ENCODE measurements at regions not wholly inside any gene's neighbourhood (a gene's known extent, or its start where the extent isn't known, plus 50 kb on each side); places are given as distances from the start of the nearest gene placed in this dataset.
"Not testable (repeated sequence)": the region's sequence is repeated elsewhere in the genome, so short reads cannot be mapped to it uniquely, and the experiment has no call there.

DNA sequence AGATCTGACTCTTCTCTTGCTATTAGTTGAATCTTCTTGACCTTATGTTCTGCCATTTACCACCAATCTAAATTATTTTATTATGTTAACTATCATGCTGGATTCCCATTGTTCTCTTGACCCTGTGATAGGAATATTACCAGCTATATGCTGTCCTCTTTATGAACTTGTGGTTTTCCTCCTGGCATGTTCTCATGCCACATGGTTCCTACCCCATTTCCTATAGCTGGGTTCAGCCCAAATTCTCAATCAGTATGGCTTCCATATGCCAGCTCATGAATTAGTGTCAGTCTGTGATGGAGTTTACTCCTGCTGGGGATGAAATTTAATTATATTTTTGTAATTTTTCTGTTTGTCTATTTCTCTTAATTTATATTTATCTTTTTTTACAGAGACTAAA lies 430.5 kb downstream of the SMARCA1 start:
- no peak overlapping the region for H3K27ac ChIP-seq
- no peak for DNase-seq (ENCODE audit: low read depth, low spot score)

DNA sequence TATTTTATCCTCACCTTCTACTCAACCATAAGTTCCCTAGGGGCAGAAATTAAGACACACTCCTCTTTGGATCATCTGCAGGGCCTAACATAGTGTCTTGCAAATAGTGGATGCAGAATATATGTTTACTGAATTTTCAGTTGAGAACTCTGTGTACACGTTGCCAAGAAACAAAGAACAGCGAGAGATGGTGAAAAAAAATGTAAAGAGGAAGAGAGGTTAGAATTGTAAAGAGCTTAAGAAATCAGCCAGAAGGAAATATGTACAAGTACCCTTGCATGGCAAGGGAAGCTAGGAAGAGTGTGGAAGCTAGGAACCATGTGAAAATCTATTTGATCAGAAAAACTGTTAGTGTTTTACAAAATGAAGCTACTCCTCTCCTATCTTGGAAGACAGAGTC lies 431.0 kb downstream of the SMARCA1 start:
- H3K27ac ChIP-seq: no peak overlapping the region
- DNase-seq (ENCODE audit: low read depth, low spot score): no peak

- no peak overlapping the region for H3K27ac ChIP-seq
- DNase-seq (ENCODE audit: low read depth, low spot score): no peak
These were observed 432.2 kb downstream of the SMARCA1 start for GRCh38 chrX:129091097-129091496.

- no peak for DNase-seq (ENCODE audit: low read depth, low spot score)
- no peak overlapping the region for H3K27ac ChIP-seq
These were observed 436.5 kb downstream of the SMARCA1 start for GRCh38 chrX:129086802-129087201.

DNA sequence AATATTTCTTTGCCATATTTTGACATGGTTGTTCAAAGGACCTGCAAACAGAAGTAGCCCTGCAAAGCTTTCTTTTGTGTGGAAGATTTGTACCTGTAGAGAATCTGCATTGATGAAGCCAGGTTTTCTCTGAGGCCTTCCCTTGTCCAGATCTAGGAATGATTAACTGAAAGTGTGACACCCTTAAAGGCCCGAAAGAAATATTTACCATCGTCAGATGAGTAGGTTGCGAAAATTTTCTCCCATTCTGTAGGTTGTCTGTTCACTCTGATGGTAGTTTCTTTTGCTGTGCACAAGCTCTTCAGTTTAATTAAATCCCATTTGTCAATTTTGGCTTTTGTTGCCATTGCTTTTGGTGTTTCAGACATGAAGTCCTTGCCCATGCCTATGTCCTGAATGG lies 439.0 kb downstream of the SMARCA1 start:
- not testable (repeated sequence) for DNase-seq (ENCODE audit: low read depth, low spot score); H3K27ac ChIP-seq

GRCh38 chrX:129077424-129078170 lies 445.7 kb downstream of the SMARCA1 start:
- H3K27ac ChIP-seq: no peak overlapping the region
- DNase-seq (ENCODE audit: low read depth, low spot score): no peak

DNA sequence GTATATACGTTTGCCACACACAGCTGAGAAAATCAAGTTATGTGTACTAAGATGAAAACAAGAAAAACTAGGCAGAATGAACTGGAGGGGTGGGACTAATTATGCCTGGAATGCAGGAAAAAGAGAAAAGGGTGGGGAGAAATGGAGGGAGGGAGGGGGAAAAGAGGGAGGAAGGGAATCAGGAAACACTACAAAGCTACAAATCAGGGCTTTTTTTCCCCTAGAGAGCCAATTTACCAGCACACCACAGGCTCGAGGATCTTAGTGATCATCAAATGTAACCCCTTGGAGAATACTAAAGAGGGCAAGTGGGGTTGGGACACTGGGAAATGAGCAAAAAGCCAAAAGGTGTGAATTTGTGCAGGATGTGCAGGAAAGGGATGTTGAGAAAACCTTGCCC lies 451.9 kb downstream of the SMARCA1 start:
- no peak for DNase-seq (ENCODE audit: low read depth, low spot score)
- no peak overlapping the region for H3K27ac ChIP-seq

- no peak for DNase-seq (ENCODE audit: low read depth, low spot score)
- H3K27ac ChIP-seq: no peak overlapping the region
These were observed 457.4 kb downstream of the SMARCA1 start for GRCh38 chrX:129065895-129066294.

DNA sequence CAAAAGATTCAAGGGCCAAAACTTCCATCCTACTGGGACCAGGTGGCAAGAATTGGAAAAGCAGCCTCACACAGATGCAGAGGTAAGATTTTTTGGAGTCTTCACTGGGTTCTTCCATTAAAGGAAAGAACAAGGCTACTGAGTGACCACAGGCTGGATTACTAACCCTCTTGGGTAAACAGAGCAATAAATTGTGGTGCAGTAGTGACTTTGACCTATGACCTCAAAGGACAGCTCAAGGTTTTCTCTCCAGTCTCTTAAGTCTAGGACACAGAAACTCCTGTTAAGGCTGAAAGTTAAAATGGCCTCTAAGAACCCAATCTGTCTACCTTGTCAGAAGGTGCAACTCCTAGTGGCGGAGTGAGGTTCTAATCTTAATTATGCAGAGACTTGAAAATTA lies 464.9 kb downstream of the SMARCA1 start:
- no peak overlapping the region for H3K27ac ChIP-seq
- no peak for DNase-seq (ENCODE audit: low read depth, low spot score)

DNA sequence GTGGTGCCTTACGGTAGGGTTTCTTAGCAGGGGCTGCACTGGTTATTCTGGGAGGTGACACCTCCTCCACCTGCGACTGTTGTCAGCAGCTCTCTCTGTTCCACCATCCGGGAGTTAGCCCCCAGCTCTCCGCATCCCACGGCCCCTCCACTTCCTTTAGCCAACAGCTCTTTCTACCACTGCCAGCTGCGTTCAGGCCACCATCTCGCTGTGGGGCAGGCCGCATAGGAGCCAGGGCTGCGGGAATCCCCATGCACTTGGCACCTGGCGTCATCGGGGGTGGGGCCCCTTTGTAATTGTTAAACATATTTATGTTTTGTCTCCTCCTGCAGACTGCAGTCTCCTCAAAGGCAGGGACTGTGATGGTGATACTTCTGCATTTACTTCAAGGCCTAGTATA lies 480.2 kb downstream of the SMARCA1 start:
- DNase-seq (ENCODE audit: low read depth, low spot score): no peak

GRCh38 chrX:129041319-129041718 lies 482.0 kb downstream of the SMARCA1 start:
- H3K27ac ChIP-seq: no peak overlapping the region
- DNase-seq (ENCODE audit: low read depth, low spot score): no peak

More for the DNA sequence above, 480.2 kb downstream of the SMARCA1 start:
- H3K27ac ChIP-seq: no peak overlapping the region

- H3K27ac ChIP-seq: no peak overlapping the region
These were observed 483.2 kb downstream of the SMARCA1 start for GRCh38 chrX:129040124-129040523.

GRCh38 chrX:129039176-129039575 lies 484.1 kb downstream of the SMARCA1 start:
- DNase-seq (ENCODE audit: low read depth, low spot score): no peak
- no peak overlapping the region for H3K27ac ChIP-seq

More at GRCh38 chrX:129040124-129040523, 483.2 kb downstream of the SMARCA1 start:
- no peak for DNase-seq (ENCODE audit: low read depth, low spot score)

DNA sequence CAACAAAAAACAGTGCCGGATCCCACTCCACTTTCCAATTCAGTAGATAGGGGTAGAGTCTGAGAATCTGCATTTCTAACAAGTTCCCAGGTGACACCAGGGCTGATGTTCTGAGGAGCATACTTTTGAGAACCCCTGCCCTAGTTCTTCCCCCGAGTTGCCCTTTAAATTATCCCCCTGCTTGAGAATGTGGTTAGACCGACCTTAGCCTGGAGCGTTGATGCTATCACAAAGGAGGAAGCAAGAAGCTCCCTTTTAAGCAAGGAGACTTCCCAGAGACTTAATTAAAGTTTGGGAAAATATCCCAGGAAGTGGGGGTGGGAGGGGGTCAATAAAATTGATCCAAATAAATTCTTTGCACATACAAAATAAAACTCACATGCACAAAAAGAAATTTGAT lies 485.9 kb downstream of the SMARCA1 start:
- H3K27ac ChIP-seq: no peak overlapping the region

DNA sequence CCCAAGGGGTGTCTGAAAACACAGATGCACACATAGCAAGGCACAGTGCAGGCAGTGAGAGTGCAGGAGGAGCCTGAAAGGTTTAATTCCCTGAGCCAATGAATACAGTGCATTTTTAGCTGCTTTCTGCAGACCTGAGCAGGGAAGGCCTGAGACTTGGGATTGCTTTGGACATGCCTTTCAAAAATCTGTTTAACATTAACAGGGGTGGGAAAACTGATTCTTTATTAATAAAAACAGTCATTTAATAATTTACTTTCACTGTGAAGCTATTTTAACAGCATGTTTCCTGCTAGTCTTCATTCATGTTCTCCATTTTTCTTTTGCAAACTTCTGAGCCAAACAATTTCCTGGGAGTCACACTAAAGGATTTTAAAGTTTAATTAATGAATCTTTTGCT lies 488.1 kb downstream of the SMARCA1 start:
- H3K27ac ChIP-seq: no peak overlapping the region
- no peak for DNase-seq (ENCODE audit: low read depth, low spot score)

More for the DNA sequence above, 485.9 kb downstream of the SMARCA1 start:
- DNase-seq (ENCODE audit: low read depth, low spot score): no peak

GRCh38 chrX:129034196-129034595 lies 489.1 kb downstream of the SMARCA1 start:
- no peak for DNase-seq (ENCODE audit: low read depth, low spot score)
- no peak overlapping the region for H3K27ac ChIP-seq

DNA sequence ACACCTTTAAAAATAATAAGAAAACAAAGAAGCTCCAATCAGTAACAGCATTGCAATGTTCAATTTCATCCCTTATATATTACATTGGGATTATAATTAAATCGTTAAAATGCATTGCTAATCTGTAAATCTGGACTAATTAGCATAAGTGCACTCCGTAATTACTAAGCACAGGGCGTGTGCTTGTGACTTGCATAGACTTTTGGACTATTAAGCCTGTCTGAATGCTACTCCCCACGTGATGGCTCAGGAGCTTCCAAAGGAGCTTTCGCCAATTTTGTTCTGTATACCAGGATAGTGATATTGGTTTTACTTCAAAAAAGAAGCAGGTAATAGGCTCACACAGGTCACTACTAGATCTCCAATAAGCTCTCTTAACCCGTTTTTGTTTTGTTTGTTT lies 497.1 kb downstream of the SMARCA1 start:
- H3K27ac ChIP-seq: no peak overlapping the region
- DNase-seq (ENCODE audit: low read depth, low spot score): no peak

GRCh38 chrX:129025376-129025775 lies 497.9 kb downstream of the SMARCA1 start:
- no peak overlapping the region for H3K27ac ChIP-seq
- DNase-seq (ENCODE audit: low read depth, low spot score): no peak

- DNase-seq (ENCODE audit: low read depth, low spot score): no peak
- no peak overlapping the region for H3K27ac ChIP-seq
These were observed 503.9 kb downstream of the SMARCA1 start for GRCh38 chrX:129019412-129019811.

- H3K27ac ChIP-seq: no peak overlapping the region
- no peak for DNase-seq (ENCODE audit: low read depth, low spot score)
These were observed 507.9 kb downstream of the SMARCA1 start for GRCh38 chrX:129015381-129015780.

DNA sequence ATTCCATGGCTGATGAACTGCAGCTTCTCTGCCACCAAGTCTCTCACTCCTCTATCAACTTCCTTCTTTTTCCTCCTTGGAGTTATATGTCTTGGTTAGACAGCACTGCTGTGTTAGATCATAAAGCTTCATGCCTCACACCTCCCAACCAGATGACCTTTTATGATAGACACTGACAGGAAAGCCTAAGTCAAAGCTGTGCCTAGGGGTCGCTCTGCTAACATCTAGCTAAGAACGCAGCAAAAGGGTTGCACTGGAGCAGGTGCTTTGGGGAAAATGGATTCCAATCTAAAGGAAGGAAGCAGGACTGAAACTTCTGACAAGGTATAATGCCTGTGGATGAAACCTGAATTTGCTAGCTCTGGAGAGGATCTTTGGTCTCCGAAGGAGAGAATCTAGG lies 509.7 kb downstream of the SMARCA1 start:
- H3K27ac ChIP-seq: no peak overlapping the region
- no peak for DNase-seq (ENCODE audit: low read depth, low spot score)

- H3K27ac ChIP-seq: no peak overlapping the region
- DNase-seq (ENCODE audit: low read depth, low spot score): no peak
These were observed 515.7 kb downstream of the SMARCA1 start for GRCh38 chrX:129007631-129008030.
